Loucy (cell line): ENCODE measurements at regions not wholly inside any gene's neighbourhood (a gene's known extent, or its start where the extent isn't known, plus 50 kb on each side); places are given as distances from the start of the nearest gene placed in this dataset.

Source experiments
- CTCF ChIP-seq: fragments of 200-600 bp; sonication (generic); conservative IDR thresholded peaks from 2 replicates; pipeline ENCODE4 v1.5.1; 2014; ENCODE audit warnings: mild to moderate bottlenecking, antibody characterized with exemption, low read length
- EZH2phosphoT487 ChIP-seq: fragments of 200-600 bp; IDR thresholded peaks from 2 replicates; pipeline ENCODE4 v1.6.1; 2018; ENCODE audit warnings: antibody characterized with exemption, mild to moderate bottlenecking, moderate library complexity, borderline replicate concordance

GRCh38 chr4:143085224-143085623, 99.5 kb upstream of the USP38 start:
- peak; percentile 65 for TF ChIP-seq CTCF
- TF ChIP-seq EZH2phosphoT487 = no peak
